ENCODE measurements at regions not wholly inside any gene's neighbourhood (a gene's known extent, or its start where the extent isn't known, plus 50 kb on each side); places are given as distances from the start of the nearest gene placed in this dataset.
"Not testable (repeated sequence)": the region's sequence is repeated elsewhere in the genome, so short reads cannot be mapped to it uniquely, and the experiment has no call there.

GRCh38 chr18:57887543-57888383, 84.6 kb upstream of the ATP8B1 start:
- no peak for DNase-seq (ENCODE audit: extremely low read depth in 1 of 2, low read depth in 1 of 2)

- DNase-seq (ENCODE audit: extremely low read depth in 1 of 2, low read depth in 1 of 2) = no peak
These were observed 82.8 kb upstream of the ATP8B1 start for GRCh38 chr18:57885931-57886330.

DNA sequence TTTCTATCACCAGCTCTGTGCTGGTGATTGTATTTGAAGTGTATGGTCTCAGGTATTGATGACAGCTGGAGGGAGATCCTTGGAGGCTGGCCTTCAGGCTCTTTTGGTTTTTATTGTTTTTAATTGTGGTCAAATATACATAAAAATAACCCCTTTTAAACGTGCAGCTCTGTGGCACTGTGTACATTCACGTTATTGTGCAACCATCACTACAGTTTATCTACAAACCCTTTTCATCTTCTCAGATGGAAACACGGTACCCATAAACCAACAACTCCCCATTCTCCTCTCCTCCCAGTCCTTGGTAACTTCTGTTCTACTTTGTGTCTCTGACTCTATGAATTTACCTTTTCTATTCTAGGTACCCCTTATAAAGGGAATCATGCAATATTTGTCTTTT, 79.3 kb upstream of the ATP8B1 start:
- no peak for DNase-seq (ENCODE audit: extremely low read depth in 1 of 2, low read depth in 1 of 2)

DNA sequence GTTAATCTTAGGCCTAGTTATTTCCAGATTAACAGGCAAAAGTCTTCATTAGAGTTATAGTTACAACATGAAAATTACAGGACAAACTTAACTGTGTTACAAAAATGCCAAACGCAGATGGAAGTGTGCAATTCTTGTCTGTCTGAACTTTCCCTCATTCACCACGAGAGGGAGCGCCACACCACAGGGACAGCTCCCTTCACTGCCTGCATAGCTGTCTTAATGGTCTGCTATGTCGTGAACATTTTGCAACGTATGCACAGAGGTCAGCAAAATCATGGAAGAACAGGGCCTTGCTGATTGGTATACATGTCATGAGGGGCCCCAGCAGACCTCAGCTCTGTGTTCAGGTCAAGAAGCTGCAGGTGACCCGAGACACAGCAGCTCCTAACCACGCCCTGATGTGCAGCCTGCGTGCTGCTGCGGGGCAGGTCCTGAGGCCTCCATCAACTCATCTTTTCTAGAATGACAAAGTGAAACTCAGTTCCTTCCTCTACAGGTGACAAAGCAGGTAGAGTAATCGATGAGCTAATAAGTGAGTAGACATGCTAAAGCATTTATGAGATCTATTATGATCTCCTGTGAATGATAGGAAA, 78.8 kb upstream of the ATP8B1 start:
- peak; percentile 14 to 23 for DNase-seq (ENCODE audit: extremely low read depth in 1 of 2, low read depth in 1 of 2)

GRCh38 chr18:57879924-57880323, 76.8 kb upstream of the ATP8B1 start:
- not testable (repeated sequence) for DNase-seq (ENCODE audit: extremely low read depth in 1 of 2, low read depth in 1 of 2)

- no peak for DNase-seq (ENCODE audit: extremely low read depth in 1 of 2, low read depth in 1 of 2)
These were observed 66.1 kb upstream of the ATP8B1 start for GRCh38 chr18:57869221-57869620.

GRCh38 chr18:57866355-57866754, 63.2 kb upstream of the ATP8B1 start:
- no peak for DNase-seq (ENCODE audit: extremely low read depth in 1 of 2, low read depth in 1 of 2)

DNA sequence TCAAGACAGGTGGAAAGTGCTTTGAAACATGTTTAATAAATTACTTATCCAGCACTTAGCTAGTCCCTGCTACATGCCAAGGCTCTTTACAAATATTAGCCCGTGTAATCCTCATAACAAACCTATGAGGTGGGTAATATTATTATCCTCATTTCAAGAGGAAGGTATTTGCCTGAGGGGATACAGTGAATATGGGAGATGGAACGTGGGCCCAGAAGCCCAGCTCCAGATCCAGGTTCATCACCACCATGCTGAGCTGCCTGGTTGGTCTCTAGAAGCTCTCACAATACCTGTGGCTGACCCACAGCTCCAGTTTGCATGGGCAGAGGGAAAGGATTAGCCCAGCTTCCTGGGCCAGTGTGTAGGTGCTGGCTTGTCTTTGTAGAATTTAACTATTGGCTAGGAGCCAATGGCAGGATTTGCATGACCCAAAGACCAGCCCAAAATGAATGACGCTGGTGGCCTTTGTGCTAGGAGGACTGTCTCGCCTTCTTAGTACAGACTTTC, 61.6 kb upstream of the ATP8B1 start:
- no peak for DNase-seq (ENCODE audit: extremely low read depth in 1 of 2, low read depth in 1 of 2)

DNA sequence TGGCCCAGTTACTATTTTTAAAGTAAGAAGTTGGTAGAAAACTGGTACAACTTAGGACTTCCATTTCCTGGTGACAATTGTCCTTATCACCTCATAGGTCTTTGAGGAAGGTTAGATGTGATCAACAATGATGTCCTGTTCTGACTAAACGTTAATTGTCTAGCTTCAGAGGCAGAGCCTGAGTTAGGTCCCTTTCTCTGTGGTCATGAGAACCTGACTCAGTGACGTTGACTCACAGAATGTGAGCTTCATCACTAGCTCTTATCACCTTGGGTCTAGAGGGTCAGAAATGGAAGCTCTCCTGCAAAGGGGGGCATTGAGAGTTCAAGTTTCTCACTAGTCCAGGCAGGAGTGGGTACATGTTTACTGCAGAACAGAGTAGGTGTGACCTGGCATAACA, 60.6 kb upstream of the ATP8B1 start:
- no peak for DNase-seq (ENCODE audit: extremely low read depth in 1 of 2, low read depth in 1 of 2)

DNA sequence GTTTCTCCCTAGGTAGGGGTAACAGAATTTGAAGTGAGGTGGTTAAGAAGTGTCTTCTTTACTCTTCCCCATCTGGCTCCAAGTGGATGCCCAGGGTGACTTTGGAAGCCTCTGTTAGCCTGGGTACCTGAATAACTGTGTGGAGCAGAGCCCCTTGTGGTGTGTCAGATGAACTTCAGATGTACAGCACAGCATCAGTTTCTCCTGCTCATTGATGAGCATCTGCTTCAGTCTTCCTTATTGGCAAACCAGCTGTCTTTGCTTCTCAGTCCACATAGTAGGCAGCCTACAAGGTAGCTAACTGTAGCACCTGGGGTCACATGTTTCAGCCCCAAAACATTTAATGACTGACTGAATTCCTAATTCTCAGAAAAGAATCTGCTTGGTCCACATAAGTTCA, 56.2 kb upstream of the ATP8B1 start:
- DNase-seq (ENCODE audit: extremely low read depth in 1 of 2, low read depth in 1 of 2) = no peak

- DNase-seq (ENCODE audit: extremely low read depth in 1 of 2, low read depth in 1 of 2) = no peak
These were observed 53.6 kb upstream of the ATP8B1 start for GRCh38 chr18:57856557-57857280.

GRCh38 chr18:57856128-57856527, 53.0 kb upstream of the ATP8B1 start:
- DNase-seq (ENCODE audit: extremely low read depth in 1 of 2, low read depth in 1 of 2) = no peak

- DNase-seq (ENCODE audit: extremely low read depth in 1 of 2, low read depth in 1 of 2) = no peak
These were observed 52.4 kb upstream of the ATP8B1 start for GRCh38 chr18:57855551-57855950.

DNA sequence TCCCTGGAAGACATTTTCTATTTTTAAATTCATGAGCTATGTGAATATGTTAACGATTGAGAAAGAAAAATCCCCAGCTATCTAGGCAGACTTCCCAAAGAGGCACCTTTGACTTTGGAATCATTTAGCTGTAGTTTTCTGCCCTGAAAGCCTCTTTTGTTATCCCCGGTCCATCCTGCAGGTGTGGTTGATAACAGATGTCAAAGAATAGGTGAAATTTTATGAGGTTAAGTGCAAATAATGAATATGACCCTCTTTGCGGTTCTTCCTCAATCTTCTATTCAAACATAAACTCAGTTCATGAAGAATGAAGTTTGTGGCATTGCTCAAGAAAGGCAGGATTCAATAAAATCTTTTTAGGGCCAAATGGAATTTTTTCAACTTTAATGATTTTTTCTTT, 51.6 kb upstream of the ATP8B1 start:
- DNase-seq (ENCODE audit: extremely low read depth in 1 of 2, low read depth in 1 of 2) = no peak

DNA sequence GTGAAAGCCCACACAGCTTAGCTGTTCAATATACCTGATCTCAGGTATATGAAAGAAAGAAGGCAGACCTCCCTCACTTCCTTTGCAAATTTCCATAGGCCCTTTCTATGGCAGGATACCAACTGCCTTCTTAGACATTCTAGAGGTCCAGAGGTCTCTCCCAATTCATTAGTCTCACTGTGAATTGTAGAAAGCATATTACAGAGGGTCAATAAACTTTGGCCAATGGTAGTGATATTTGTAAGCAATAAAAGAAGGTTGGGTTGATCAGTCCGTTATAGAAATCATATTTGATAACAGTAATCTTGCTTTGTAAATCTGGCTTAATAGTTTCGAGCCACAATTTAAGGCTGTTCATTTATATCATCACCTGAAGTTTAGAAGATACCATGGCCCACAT, 50.7 kb upstream of the ATP8B1 start:
- no peak for DNase-seq (ENCODE audit: extremely low read depth in 1 of 2, low read depth in 1 of 2)

DNA sequence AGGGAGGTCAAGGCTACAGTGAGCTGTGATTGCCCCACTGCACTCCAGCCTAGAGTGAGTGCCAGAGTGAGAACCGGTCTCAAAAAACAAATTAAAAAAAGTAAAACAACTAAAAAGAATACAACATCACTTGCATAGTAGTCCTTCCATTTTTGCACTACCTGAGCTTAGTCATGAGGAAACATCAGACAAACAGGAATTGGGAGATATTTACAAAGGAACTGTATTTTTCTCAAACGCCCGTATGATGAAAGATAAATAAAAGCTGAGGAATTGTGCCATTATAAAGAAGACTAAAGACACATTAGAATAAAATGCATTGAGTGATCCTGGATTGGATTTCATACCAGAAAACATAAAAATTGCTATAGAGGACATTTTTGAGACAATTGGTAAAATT, 50.0 kb upstream of the ATP8B1 start:
- no peak for DNase-seq (ENCODE audit: extremely low read depth in 1 of 2, low read depth in 1 of 2)
